ENCODE measurements at regions not wholly inside any gene's neighbourhood (a gene's known extent, or its start where the extent isn't known, plus 50 kb on each side); places are given as distances from the start of the nearest gene placed in this dataset.
"Not testable (repeated sequence)": the region's sequence is repeated elsewhere in the genome, so short reads cannot be mapped to it uniquely, and the experiment has no call there.

GRCh38 chr20:48448666-48449600 is 378.9 kb downstream of the PREX1 start:
- peaks cover 3% of the 10 kb centered on the region for H3K9me3 ChIP-seq (ENCODE audit: severe bottlenecking)
- no peaks in the 10 kb centered on the region for H3K36me3 ChIP-seq
- no peak for TF ChIP-seq CTCF (IDR thresholded peaks at IDR 0.05; ENCODE audit: low read depth, low read length)
- no peak overlapping the region for H3K4me3 ChIP-seq (ENCODE audit: low read depth, low read length)
- no peak for DNase-seq
- no peak overlapping the region for H3K27ac ChIP-seq
- no peaks in the 10 kb centered on the region for H3K27me3 ChIP-seq (ENCODE audit: insufficient read depth, low read depth, severe bottlenecking)

DNA sequence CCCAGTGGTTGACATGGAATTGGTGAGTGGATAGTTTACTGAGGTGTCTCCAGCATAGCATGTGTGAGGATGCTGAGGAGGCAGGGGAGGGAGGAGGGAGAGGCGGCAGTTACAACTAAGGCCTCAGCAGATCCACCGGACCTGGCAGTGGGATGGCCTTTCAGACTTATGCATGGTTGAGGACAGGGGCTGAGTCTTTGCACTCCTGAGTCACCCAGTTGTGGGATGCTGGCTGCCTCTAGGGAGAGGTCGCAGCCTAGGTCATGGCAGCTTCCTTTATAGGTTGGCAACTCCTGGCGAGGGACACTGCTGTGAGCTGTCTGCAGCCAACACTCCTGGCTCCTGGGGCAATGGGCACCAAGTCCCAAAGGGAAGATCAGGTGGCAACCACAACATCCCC is 380.3 kb downstream of the PREX1 start:
- Histone ChIP-seq H3K27ac (no peak overlapping the region), H3K4me3 (ENCODE audit: low read depth, low read length) (no peak overlapping the region), H3K36me3 (no peaks in the 10 kb centered on the region), H3K27me3 (ENCODE audit: insufficient read depth, low read depth, severe bottlenecking) (no peaks in the 10 kb centered on the region), H3K9me3 (ENCODE audit: severe bottlenecking) (peaks cover 3% of the 10 kb centered on the region)
- DNase-seq, result no peak
- TF ChIP-seq CTCF (IDR thresholded peaks at IDR 0.05; ENCODE audit: low read depth, low read length), result no peak

DNA sequence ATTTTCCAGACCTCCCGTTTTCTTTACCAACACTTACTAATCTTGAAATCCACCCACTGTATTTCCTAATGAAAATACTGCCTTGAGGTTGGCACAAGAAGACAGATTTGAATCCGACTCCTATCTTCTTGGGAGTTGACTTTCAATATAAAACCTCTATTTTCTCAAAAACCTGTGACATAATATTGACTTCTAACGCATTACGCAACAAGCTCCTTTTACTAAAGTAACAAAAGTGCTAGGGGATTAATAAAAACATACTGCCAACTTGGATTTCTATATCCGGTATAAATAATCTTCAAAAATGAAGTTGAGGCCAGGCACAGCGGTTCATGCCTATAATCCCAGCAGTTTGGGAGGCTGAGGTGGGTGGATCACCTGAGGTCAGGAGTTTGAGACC is 382.0 kb downstream of the PREX1 start:
- Histone ChIP-seq H3K36me3 (no peaks in the 10 kb centered on the region), H3K4me3 (ENCODE audit: low read depth, low read length) (no peak overlapping the region), H3K27ac (no peak overlapping the region), H3K27me3 (ENCODE audit: insufficient read depth, low read depth, severe bottlenecking) (no peaks in the 10 kb centered on the region), H3K9me3 (ENCODE audit: severe bottlenecking) (peaks cover 3% of the 10 kb centered on the region)
- TF ChIP-seq CTCF (IDR thresholded peaks at IDR 0.05; ENCODE audit: low read depth, low read length), result no peak
- no peak for DNase-seq

DNA sequence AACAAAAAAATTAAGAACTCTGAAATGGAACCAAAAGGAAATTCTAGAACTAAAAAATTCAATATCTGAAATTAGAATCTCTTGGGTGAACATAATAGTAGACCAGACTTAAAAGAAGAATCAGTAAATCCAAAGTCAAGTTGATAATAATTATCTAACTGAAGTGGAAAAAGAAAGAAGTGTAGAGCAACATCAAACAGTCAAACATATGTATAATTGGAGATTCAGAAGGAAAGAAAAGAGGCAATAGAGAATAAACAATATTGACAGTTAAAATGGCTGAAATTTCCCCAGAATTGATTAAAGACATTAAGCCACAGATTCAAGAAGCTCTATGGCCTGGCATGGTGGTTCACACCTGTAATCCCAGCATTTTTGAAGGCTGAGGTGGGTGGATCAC is 383.6 kb downstream of the PREX1 start:
- H3K9me3 ChIP-seq (ENCODE audit: severe bottlenecking), result peaks cover 3% of the 10 kb centered on the region
- no peak overlapping the region for H3K4me3 ChIP-seq (ENCODE audit: low read depth, low read length)
- no peak for TF ChIP-seq CTCF (IDR thresholded peaks at IDR 0.05; ENCODE audit: low read depth, low read length)
- H3K36me3 ChIP-seq, result no peaks in the 10 kb centered on the region
- no peaks in the 10 kb centered on the region for H3K27me3 ChIP-seq (ENCODE audit: insufficient read depth, low read depth, severe bottlenecking)
- no peak overlapping the region for H3K27ac ChIP-seq
- no peak for DNase-seq

DNA sequence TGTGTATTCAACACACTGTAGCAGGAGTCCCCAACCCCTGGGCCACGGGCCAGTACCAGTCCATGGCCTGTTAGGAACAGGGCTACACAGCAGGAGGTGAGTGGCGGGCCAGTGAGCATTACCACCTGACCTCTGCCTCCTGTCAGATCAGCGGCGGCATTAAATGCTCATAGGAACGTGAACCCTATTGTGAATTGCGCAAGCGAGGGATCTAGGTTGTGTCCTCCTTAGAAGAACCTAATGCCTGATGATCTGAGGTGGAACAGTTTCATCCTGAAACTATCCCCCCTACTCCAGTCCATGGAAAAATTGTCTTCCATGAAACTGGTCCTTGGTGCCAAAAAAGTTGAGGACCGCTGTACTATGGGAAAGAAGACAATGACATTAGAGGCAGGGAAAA is 386.9 kb downstream of the PREX1 start:
- no peaks in the 10 kb centered on the region for H3K27me3 ChIP-seq (ENCODE audit: insufficient read depth, low read depth, severe bottlenecking)
- peaks cover 8% of the 10 kb centered on the region for H3K9me3 ChIP-seq (ENCODE audit: severe bottlenecking)
- H3K27ac ChIP-seq, result no peak overlapping the region
- no peak overlapping the region for H3K4me3 ChIP-seq (ENCODE audit: low read depth, low read length)
- H3K36me3 ChIP-seq, result no peaks in the 10 kb centered on the region
- no peak for TF ChIP-seq CTCF (IDR thresholded peaks at IDR 0.05; ENCODE audit: low read depth, low read length)
- DNase-seq, result no peak

DNA sequence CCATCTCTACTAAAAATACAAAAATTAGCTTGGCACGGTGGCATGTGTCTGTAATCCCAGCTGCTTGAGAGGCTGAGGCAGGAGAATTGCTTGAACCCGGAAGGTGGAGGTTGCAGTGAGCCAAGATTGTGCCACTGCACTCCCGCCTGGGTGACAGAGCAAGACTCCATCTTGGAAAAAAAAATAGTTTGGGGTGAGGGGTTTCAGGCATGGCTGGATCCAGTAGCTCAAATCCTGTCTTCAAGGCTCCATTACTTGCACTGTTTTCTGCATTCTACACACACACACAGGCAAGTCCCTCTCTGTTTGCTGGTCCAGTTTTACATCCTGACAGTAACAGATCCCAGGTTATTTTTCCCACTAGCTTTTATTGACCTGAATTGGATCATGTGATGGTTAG is 387.5 kb downstream of the PREX1 start:
- DNase-seq; H3K4me3 ChIP-seq (ENCODE audit: low read depth, low read length); H3K36me3 ChIP-seq; H3K27ac ChIP-seq; H3K27me3 ChIP-seq (ENCODE audit: insufficient read depth, low read depth, severe bottlenecking); H3K9me3 ChIP-seq (ENCODE audit: severe bottlenecking): not testable (repeated sequence)

All from WERI-Rb-1 (cell line).